ENCODE measurements at regions not wholly inside any gene's neighbourhood (a gene's known extent, or its start where the extent isn't known, plus 50 kb on each side); places are given as distances from the start of the nearest gene placed in this dataset.

GRCh38 chr6:23654745-23655144, 471.3 kb upstream of the NRSN1 start:
- no peak for TF ChIP-seq CTCF (IDR thresholded peaks at IDR 0.05)
- no peak for TF ChIP-seq POLR2A (IDR thresholded peaks at IDR 0.05)

Measured in thyroid gland (tissue), 4 donors.